CD14-positive monocyte (primary cell): ENCODE measurements at regions not wholly inside any gene's neighbourhood (a gene's known extent, or its start where the extent isn't known, plus 50 kb on each side); places are given as distances from the start of the nearest gene placed in this dataset.

Source experiments
- DNase-seq, 3 donors: peaks; one replicate each; pipeline ENCODE4 v3.0.0-alpha.2; 2011 to 2022
- H2AFZ ChIP-seq: 2 replicates; pipeline ENCODE4 v1.6.0; 2012; ENCODE audit warnings: mild to moderate bottlenecking, low read depth, low read length, inconsistent platforms; ENCODE audit not compliant: insufficient read depth, poor library complexity, severe bottlenecking
- H3K27ac ChIP-seq, 2 donors: 1 replicate in 1 of 2; 2 replicates in 1 of 2; pipeline ENCODE4 v1.5.1; 2012 to 2013; ENCODE audit warnings: low read length in 2 of 2, control low read depth in 1 of 2, inconsistent platforms in 1 of 2, low read depth in 1 of 2, mild to moderate bottlenecking in 1 of 2
- H3K27me3 ChIP-seq, 2 donors: one replicate each; pipeline versions ENCODE4 v1.6.0 to v1.6.1; 2011 to 2013; ENCODE audit warnings: low read length in 2 of 2; ENCODE audit not compliant: control insufficient read depth in 2 of 2, insufficient read depth in 2 of 2
- H3K36me3 ChIP-seq, 2 donors: replicated peaks in 1 of 2; 1 replicate in 1 of 2; 2 replicates in 1 of 2; pipeline versions ENCODE4 v1.5.1 to v1.6.1; 2012 to 2013; ENCODE audit warnings: low read length in 2 of 2, control low read depth in 1 of 2, inconsistent platforms in 1 of 2, mild to moderate bottlenecking in 1 of 2; ENCODE audit not compliant: insufficient read depth in 2 of 2, control insufficient read depth in 1 of 2
- H3K4me1 ChIP-seq, 2 donors: 1 replicate in 1 of 2; 2 replicates in 1 of 2; pipeline versions ENCODE4 v1.5.1 to v1.6.1; 2012 to 2013; ENCODE audit warnings: low read length in 2 of 2, control low read depth in 1 of 2, inconsistent platforms in 1 of 2, mild to moderate bottlenecking in 1 of 2, moderate library complexity in 1 of 2; ENCODE audit not compliant: insufficient read depth in 2 of 2, control insufficient read depth in 1 of 2
- H3K4me2 ChIP-seq: replicated peaks from 2 replicates; pipeline ENCODE3; 2012; ENCODE audit warnings: low read length, moderate library complexity, mild to moderate bottlenecking; ENCODE audit not compliant: poor library complexity, severe bottlenecking; ENCODE audit errors: extremely low read depth
- H3K4me3 ChIP-seq, 3 experiments: fragments of 200-600 bp in 1 of 3; sonication (generic) in 1 of 3; replicated peaks in 1 of 3; 1 replicate in 2 of 3; 2 replicates in 1 of 3; pipeline ENCODE4 v1.5.1; 2011 to 2013; ENCODE audit warnings: low read length in 3 of 3, mild to moderate bottlenecking in 3 of 3, control low read depth in 2 of 3, low read depth in 2 of 3, inconsistent platforms in 1 of 3, moderate library complexity in 1 of 3
- H3K79me2 ChIP-seq: 2 replicates; pipeline ENCODE4 v1.6.0; 2012; ENCODE audit warnings: mild to moderate bottlenecking, control low read depth, inconsistent platforms, low read length, moderate library complexity; ENCODE audit not compliant: insufficient read depth
- H3K9ac ChIP-seq: 2 replicates; pipeline ENCODE4 v1.6.0; 2017; ENCODE audit warnings: low read length, mild to moderate bottlenecking; ENCODE audit not compliant: insufficient read depth, poor library complexity, severe bottlenecking
- H3K9me3 ChIP-seq, 2 donors: replicated peaks in 1 of 2; 1 replicate in 1 of 2; 2 replicates in 1 of 2; pipeline versions ENCODE4 v1.5.1 to v1.6.1; 2012 to 2013; ENCODE audit warnings: low read length in 2 of 2, control low read depth in 1 of 2; ENCODE audit not compliant: control insufficient read depth in 1 of 2, insufficient read depth in 1 of 2
- H4K20me1 ChIP-seq: 2 replicates; pipeline ENCODE4 v1.6.0; 2012; ENCODE audit warnings: mild to moderate bottlenecking, low read length, control low read depth, moderate library complexity; ENCODE audit not compliant: insufficient read depth
- H3K27ac Mint-ChIP-seq, 7 donors: one replicate each; pipeline ENCODE4 v1.8.0; 2020; ENCODE audit warnings: mild to moderate bottlenecking in 7 of 7, mixed read lengths in 7 of 7, moderate library complexity in 6 of 7, inconsistent platforms in 2 of 7
- H3K27me3 Mint-ChIP-seq, 3 donors: one replicate each; pipeline ENCODE4 v1.8.0; 2021 to 2022; ENCODE audit warnings: low read depth in 3 of 3, mild to moderate bottlenecking in 3 of 3, mixed read lengths in 3 of 3, moderate library complexity in 3 of 3, inconsistent platforms in 1 of 3
- H3K36me3 Mint-ChIP-seq, 2 donors: one replicate each; pipeline ENCODE4 v1.8.0; 2020; ENCODE audit warnings: mixed read lengths in 2 of 2, inconsistent platforms in 1 of 2, mild to moderate bottlenecking in 1 of 2
- H3K4me1 Mint-ChIP-seq: one replicate; pipeline ENCODE4 v1.8.0; 2020; ENCODE audit warnings: mild to moderate bottlenecking, mixed read lengths
- H3K4me3 Mint-ChIP-seq, 2 donors: one replicate each; pipeline ENCODE4 v1.8.0; 2020; ENCODE audit warnings: mild to moderate bottlenecking in 2 of 2, mixed read lengths in 2 of 2, moderate library complexity in 1 of 2
- H3K9me3 Mint-ChIP-seq, 7 donors: one replicate each; pipeline ENCODE4 v1.8.0; 2020 to 2022; ENCODE audit warnings: mixed read lengths in 7 of 7, mild to moderate bottlenecking in 6 of 7, moderate library complexity in 6 of 7, inconsistent platforms in 2 of 7
- CTCF ChIP-seq: fragments of 200-600 bp; IDR thresholded peaks from one replicate; pipeline ENCODE4 v1.8.0; 2022; ENCODE audit warnings: antibody characterized with exemption, mild to moderate bottlenecking
- WGBS: methylation state at CpG from one replicate; pipeline ENCODE4 v1.1.5; 2013; ENCODE audit warnings: missing lambda C conversion rate; ENCODE audit not compliant: insufficient coverage; 5-methylcytosine and 5-hydroxymethylcytosine counted together
- intact Hi-C, 2 donors: fragments of 100-400 bp; cut with micrococcal nuclease; formaldehyde crosslinking; loops; one replicate each; pipeline versions ENCODE4 v1.15.0 to v1.15.1; 2023

DNA sequence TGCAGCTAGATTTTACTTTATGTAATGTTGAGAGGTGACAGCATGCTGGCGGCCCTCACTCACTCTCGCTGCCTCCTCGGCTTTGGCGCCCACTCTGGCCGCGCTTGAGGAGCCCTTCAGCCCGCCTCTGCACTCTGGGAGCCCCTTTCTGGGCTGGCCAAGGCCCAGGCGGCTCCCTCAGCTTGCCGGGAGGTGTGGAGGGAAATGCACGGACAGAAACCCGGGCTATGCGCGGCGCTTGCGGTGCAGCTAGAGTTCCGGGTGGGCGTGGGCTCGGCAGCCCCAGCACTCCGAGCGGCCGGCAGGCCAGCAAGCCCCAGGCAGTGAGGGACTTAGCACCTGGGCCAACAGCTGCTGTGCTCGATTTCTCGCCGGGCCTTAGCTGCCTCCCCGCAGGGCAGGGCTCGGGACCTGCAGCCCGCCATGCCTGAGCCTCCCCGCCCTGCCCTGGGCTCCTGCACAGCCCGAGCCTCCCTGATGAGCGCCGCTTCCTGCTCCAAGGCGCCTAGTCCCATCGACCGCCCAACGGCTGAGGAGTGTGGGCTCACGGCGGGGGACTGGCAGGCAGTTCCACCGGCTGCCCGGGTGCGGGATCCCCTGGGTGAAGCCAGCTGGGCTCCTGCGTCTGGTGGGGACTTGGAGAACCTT is 128.7 kb downstream of the GASK1B start:
- Histone ChIP-seq H2AFZ (no peak overlapping the region), H3K36me3 (no peaks in the 10 kb centered on the region), H3K27ac (no peak overlapping the region), H3K4me1 (no peaks in the 10 kb centered on the region), H3K9ac (no peak overlapping the region), H4K20me1 (no peaks in the 10 kb centered on the region), H3K9me3 (peaks cover 8 to 15% of the 10 kb centered on the region in 2 donors), H3K4me2 (no peak overlapping the region), H3K27me3 (no peaks in the 10 kb centered on the region), H3K79me2 (no peaks in the 10 kb centered on the region), H3K4me3 (no peak overlapping the region)
- intact Hi-C loops: no loop called here
- Mint-ChIP-seq H3K27ac (no peak overlapping the region), H3K9me3 (peaks cover 15 to 28% (median 24%) of the 10 kb centered on the region in 7 donors), H3K4me1 (no peaks in the 10 kb centered on the region), H3K36me3 (peaks cover 0 to 8% of the 10 kb centered on the region in 2 donors), H3K27me3 (peaks cover 0 to 1% (median 0%) of the 10 kb centered on the region in 3 donors), H3K4me3 (no peak overlapping the region)
- WGBS: 97% methylated on average over 35 of the region's 41 CpGs
- no peak for DNase-seq
- TF ChIP-seq CTCF: no peak

DNA sequence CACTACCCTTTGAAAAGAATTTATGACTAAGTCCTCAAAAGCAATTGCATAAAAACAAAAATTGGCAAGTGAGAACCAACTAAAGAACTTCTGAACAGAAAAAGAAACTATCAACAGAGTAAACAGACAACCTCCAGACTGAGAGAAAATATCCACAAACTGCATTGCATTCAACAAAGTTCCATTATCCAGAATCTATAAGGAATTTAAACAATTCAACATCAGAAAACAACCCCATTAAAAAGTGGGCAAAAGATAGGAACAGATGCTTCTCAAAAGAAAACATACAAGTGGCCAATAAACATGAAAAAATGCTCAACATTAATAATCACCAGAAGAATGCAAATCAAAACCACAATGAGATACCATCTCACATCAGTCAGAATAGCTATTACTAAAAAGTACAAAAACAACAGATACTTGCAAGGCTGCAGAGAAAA is 130.2 kb downstream of the GASK1B start:
- Mint-ChIP-seq H3K27me3 (peaks cover 0 to 1% (median 0%) of the 10 kb centered on the region in 3 donors), H3K9me3 (peaks cover 25 to 39% (median 34%) of the 10 kb centered on the region in 7 donors), H3K4me1 (no peaks in the 10 kb centered on the region), H3K27ac (no peak overlapping the region), H3K36me3 (peaks cover 0 to 12% of the 10 kb centered on the region in 2 donors), H3K4me3 (no peak overlapping the region)
- DNase-seq: no peak
- H3K4me1 ChIP-seq: no peaks in the 10 kb centered on the region
- no peak overlapping the region for H3K9ac ChIP-seq
- no peaks in the 10 kb centered on the region for H3K27me3 ChIP-seq
- TF ChIP-seq CTCF: no peak
- no peaks in the 10 kb centered on the region for H4K20me1 ChIP-seq
- no peak overlapping the region for H3K4me3 ChIP-seq
- no peak overlapping the region for H2AFZ ChIP-seq
- H3K27ac ChIP-seq: no peak overlapping the region
- H3K36me3 ChIP-seq: no peaks in the 10 kb centered on the region
- H3K79me2 ChIP-seq: no peaks in the 10 kb centered on the region
- H3K4me2 ChIP-seq: no peak overlapping the region
- H3K9me3 ChIP-seq: peaks cover 22% of the 10 kb centered on the region in 2 donors
- intact Hi-C loops: no loop called here
